GM10266 (cell line): ENCODE measurements at regions not wholly inside any gene's neighbourhood (a gene's known extent, or its start where the extent isn't known, plus 50 kb on each side); places are given as distances from the start of the nearest gene placed in this dataset.
A peak's percentile ranks its signal among the peaks of the same experiment; 100 is the strongest.
"Not testable (repeated sequence)": the region's sequence is repeated elsewhere in the genome, so short reads cannot be mapped to it uniquely, and the experiment has no call there.

Source experiments
- DNase-seq: peaks from one replicate; pipeline ENCODE4 v3.0.0; 2012; ENCODE audit errors: extremely low spot score
- TF ChIP-seq, protein P1 (sequence below): IDR thresholded peaks from 2 replicates; pipeline ENCODE4 v1.5.1; 2012; ENCODE audit warnings: mild to moderate bottlenecking, low read depth; ENCODE audit not compliant: control insufficient read depth, insufficient read depth; ENCODE audit errors: missing control alignments

DNA sequence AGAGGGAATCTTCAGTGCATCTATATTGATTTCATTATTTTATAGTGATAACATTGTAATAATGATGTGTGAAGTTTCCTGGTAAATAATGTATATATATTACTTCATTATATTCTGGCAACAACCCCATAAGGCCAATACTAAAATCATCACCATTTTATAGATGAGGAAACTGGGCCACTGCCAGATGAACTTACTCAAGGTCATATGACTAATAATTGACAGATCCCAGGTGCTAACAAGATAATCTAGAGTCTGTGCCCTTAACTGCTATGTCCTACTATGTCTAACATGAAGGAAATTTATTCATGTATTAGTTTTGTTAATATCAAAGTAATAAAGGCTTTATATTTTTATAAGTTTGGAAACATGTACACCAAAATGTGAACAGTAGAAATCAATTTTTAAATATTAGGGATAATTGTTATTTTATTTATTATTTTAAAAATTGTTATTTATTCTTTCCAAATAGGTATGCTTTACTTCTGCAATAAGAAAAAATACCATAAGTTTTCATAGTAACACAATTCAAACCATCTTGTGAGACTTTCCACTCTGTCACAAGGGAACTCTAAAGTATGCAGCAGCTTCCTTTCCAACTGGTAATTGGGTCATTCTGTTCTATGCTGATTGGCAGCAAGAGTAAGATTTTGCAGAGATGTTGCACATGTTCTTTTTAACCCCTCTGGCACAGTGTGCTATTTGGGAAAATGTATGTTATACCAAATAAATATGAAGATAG, 90.8 kb upstream of the CMC1 start:
- DNase-seq: no peak
- TF ChIP-seq, protein P1, sequence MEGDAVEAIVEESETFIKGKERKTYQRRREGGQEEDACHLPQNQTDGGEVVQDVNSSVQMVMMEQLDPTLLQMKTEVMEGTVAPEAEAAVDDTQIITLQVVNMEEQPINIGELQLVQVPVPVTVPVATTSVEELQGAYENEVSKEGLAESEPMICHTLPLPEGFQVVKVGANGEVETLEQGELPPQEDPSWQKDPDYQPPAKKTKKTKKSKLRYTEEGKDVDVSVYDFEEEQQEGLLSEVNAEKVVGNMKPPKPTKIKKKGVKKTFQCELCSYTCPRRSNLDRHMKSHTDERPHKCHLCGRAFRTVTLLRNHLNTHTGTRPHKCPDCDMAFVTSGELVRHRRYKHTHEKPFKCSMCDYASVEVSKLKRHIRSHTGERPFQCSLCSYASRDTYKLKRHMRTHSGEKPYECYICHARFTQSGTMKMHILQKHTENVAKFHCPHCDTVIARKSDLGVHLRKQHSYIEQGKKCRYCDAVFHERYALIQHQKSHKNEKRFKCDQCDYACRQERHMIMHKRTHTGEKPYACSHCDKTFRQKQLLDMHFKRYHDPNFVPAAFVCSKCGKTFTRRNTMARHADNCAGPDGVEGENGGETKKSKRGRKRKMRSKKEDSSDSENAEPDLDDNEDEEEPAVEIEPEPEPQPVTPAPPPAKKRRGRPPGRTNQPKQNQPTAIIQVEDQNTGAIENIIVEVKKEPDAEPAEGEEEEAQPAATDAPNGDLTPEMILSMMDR: no peak

DNA sequence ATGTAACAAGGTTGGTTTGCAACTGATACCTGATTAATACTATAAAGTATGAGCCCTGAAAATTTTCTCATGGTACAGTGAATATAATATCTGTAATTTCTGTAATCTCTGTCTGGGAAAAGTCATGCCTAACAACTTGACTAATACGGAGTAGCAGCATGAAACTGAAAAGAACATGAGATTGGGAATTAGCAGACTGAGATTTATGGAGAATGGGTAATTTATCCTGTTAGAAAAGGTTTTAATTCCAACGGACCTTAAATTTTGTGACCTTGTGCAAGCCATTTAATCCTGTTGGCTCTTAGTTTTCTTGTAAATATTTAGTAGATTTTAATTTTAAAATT, 90.2 kb upstream of the CMC1 start:
- no peak for DNase-seq
- TF ChIP-seq, protein P1: no peak

DNA sequence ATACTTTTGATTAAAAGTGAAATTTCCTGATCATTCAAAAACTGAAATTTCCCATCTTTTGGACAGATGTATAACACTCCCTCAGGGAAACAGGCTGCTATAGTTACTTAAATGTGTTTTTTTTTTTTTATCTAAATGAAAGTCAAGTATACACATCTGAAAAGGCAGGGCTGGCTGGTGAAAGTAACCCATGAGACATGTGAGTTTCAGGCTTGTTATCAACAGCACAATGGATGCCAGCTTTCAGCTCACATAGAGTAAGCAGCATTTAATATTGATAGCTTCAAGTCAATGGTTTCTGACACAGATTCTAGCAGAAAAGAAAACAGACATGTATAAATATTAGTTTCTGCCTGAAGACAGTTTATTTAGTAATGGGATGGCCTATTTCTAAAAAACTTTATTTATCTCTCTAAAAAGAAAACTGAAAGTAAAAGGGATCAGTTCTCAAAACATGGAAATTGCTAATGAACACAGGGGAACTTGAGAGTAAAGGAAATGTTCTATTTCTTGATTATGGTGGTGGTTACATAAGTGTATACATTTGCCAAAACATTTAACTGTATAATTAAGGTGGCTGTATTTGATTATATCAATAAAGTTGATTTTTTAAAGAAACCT, 89.7 kb upstream of the CMC1 start:
- TF ChIP-seq, protein P1: no peak
- peak; percentile 9 for DNase-seq

DNA sequence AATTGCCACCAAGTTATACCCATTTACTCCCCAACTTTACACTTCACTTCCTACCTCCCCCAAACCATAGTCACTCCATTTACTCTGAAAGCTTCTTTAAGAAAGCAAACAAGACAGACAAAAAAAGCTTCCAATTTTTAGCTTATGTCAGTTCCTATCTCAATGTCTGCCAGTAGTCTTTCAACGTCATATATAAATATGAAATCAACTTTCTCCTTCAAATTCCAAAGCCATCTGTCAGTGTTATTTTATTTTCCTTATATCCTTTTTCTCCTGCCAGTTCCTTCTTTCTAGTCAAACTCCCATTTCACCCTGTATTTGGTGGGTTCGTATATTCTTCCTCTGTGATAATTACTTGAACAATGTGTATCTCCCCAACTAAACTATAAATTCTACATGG, 85.8 kb upstream of the CMC1 start:
- DNase-seq: no peak
- TF ChIP-seq, protein P1: no peak

DNA sequence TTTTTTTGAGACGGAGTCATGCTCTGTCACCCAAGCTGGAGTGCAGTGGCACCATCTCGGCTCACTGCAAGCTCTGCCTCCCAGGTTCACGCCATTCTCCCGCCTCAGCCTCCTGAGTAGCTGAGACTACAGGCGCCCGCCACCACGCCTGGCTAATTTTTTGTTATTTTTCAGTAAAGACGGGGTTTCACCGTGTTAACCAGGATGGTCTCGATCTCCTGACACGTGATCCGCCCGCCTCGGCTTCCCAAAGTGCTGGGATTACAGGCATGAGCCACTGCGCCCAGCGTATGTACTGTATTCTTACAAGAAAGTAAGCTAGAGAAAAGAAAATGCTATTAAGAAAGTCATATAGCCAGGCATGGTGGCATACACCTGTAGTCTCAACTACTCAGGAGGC, 84.8 kb upstream of the CMC1 start:
- not testable (repeated sequence) for DNase-seq

DNA sequence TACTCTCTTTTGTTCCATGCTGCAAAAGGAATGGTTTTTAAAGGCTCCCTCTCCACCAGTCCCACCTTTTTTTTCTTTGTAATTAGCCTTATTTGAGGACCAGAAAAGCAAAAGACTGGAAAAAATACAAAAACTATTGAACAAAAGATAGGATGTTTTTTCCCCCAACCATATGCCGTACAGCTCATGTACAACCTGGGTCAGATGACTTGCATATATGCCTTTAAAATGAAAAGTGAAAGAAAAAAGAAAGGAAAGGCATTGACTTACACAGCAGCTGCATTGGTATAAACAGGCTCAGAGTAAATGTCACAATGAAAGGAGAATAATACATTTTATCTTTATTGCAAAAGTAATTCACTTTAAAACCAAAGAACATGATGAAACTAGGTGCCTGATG, 69.5 kb upstream of the CMC1 start:
- DNase-seq: no peak
- TF ChIP-seq, protein P1: no peak

DNA sequence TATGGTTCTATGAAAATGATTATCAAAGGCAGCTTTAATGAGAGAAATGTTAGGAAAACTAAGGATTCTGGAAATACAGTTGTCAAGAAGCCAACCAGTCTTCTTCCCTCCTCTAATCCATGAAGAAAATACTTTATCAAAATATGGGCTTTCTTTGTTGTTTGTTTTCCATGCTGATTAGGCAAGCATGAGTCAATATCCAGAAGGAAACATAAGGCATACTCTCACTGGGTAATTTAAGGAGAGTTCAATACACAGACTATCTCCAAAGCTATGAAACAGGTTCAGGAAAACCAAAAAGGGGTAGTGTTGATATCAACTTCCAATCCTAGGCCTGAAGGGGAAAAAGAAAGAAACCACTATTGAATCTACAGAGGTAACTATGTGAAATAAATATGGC, 68.7 kb upstream of the CMC1 start:
- DNase-seq: no peak
- TF ChIP-seq, protein P1: no peak
